ENCODE measurements at regions not wholly inside any gene's neighbourhood (a gene's known extent, or its start where the extent isn't known, plus 50 kb on each side); places are given as distances from the start of the nearest gene placed in this dataset.
"Not testable (repeated sequence)": the region's sequence is repeated elsewhere in the genome, so short reads cannot be mapped to it uniquely, and the experiment has no call there.

DNA sequence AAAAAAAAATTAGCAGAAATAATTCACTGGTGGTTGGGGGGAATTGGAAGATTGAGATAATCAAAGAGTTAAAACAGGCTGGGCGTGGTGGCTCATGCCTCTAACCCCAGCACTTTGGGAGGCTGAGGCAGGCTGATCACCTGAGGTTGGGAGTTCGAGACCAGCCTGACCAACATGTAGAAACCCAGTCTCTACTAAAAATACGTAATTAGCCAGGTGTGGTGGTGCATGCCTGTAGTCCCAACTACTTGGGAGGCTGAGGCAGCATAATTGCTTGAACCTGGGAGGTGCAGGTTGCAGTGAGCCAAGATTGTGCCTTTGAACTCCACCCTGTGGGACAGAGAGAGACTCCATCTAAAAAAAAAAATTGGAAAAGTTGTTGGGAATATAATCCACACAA lies 173.2 kb upstream of the TPTE start:
- not testable (repeated sequence) for TF ChIP-seq POLR2A (IDR thresholded peaks at IDR 0.05)
- TF ChIP-seq, protein P1, sequence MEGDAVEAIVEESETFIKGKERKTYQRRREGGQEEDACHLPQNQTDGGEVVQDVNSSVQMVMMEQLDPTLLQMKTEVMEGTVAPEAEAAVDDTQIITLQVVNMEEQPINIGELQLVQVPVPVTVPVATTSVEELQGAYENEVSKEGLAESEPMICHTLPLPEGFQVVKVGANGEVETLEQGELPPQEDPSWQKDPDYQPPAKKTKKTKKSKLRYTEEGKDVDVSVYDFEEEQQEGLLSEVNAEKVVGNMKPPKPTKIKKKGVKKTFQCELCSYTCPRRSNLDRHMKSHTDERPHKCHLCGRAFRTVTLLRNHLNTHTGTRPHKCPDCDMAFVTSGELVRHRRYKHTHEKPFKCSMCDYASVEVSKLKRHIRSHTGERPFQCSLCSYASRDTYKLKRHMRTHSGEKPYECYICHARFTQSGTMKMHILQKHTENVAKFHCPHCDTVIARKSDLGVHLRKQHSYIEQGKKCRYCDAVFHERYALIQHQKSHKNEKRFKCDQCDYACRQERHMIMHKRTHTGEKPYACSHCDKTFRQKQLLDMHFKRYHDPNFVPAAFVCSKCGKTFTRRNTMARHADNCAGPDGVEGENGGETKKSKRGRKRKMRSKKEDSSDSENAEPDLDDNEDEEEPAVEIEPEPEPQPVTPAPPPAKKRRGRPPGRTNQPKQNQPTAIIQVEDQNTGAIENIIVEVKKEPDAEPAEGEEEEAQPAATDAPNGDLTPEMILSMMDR (IDR thresholded peaks at IDR 0.05), result not testable (repeated sequence)

All from body of pancreas (tissue), 4 donors.